ENCODE measurements at regions not wholly inside any gene's neighbourhood (a gene's known extent, or its start where the extent isn't known, plus 50 kb on each side); places are given as distances from the start of the nearest gene placed in this dataset.

DNA sequence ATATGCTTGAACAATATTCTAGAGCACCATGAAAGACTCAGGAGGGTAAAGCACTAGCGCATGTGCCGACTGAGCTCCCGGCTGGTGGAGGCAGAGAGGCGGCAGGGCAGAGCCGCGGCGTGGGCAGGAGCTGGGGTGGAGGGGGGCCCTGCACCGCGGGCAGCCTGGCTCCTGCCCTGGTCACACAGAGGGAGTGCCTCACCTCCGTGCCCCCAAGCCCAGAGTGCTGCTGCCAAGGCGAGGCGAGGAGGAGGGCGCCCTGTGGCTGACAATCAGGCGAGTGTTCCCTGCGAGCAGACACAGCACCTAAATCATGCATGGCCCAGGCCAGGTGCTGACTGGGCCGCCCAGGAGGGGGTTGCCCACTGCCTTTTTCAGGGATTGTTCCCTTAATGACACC is 105.8 kb upstream of the TNRC6C start:
- TF ChIP-seq, protein P1, sequence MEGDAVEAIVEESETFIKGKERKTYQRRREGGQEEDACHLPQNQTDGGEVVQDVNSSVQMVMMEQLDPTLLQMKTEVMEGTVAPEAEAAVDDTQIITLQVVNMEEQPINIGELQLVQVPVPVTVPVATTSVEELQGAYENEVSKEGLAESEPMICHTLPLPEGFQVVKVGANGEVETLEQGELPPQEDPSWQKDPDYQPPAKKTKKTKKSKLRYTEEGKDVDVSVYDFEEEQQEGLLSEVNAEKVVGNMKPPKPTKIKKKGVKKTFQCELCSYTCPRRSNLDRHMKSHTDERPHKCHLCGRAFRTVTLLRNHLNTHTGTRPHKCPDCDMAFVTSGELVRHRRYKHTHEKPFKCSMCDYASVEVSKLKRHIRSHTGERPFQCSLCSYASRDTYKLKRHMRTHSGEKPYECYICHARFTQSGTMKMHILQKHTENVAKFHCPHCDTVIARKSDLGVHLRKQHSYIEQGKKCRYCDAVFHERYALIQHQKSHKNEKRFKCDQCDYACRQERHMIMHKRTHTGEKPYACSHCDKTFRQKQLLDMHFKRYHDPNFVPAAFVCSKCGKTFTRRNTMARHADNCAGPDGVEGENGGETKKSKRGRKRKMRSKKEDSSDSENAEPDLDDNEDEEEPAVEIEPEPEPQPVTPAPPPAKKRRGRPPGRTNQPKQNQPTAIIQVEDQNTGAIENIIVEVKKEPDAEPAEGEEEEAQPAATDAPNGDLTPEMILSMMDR (IDR thresholded peaks at IDR 0.05; ENCODE audit: low read depth, low read length, missing input control), result no peak
- TF ChIP-seq JUND (IDR thresholded peaks at IDR 0.05) (no peak), GABPA (IDR thresholded peaks at IDR 0.05 in 1 of 2, conservative IDR thresholded peaks at IDR 0.05 in 1 of 2) (no peak), EGR1 (IDR thresholded peaks at IDR 0.05; ENCODE audit: low read depth in 2 of 2) (no peak), RXRA (IDR thresholded peaks at IDR 0.05) (no peak), HNF4G (IDR thresholded peaks at IDR 0.05) (no peak), SP1 (IDR thresholded peaks at IDR 0.05) (no peak), RAD21 (IDR thresholded peaks at IDR 0.05) (no peak), TAF1 (conservative IDR thresholded peaks at IDR 0.05) (no peak), YY1 (IDR thresholded peaks at IDR 0.05) (no peak)
- TF ChIP-seq, protein P2, sequence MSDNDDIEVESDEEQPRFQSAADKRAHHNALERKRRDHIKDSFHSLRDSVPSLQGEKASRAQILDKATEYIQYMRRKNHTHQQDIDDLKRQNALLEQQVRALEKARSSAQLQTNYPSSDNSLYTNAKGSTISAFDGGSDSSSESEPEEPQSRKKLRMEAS (IDR thresholded peaks at IDR 0.05), result no peak
- TF ChIP-seq, protein P3, sequence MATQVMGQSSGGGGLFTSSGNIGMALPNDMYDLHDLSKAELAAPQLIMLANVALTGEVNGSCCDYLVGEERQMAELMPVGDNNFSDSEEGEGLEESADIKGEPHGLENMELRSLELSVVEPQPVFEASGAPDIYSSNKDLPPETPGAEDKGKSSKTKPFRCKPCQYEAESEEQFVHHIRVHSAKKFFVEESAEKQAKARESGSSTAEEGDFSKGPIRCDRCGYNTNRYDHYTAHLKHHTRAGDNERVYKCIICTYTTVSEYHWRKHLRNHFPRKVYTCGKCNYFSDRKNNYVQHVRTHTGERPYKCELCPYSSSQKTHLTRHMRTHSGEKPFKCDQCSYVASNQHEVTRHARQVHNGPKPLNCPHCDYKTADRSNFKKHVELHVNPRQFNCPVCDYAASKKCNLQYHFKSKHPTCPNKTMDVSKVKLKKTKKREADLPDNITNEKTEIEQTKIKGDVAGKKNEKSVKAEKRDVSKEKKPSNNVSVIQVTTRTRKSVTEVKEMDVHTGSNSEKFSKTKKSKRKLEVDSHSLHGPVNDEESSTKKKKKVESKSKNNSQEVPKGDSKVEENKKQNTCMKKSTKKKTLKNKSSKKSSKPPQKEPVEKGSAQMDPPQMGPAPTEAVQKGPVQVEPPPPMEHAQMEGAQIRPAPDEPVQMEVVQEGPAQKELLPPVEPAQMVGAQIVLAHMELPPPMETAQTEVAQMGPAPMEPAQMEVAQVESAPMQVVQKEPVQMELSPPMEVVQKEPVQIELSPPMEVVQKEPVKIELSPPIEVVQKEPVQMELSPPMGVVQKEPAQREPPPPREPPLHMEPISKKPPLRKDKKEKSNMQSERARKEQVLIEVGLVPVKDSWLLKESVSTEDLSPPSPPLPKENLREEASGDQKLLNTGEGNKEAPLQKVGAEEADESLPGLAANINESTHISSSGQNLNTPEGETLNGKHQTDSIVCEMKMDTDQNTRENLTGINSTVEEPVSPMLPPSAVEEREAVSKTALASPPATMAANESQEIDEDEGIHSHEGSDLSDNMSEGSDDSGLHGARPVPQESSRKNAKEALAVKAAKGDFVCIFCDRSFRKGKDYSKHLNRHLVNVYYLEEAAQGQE (IDR thresholded peaks at IDR 0.05), result no peak

Measured in liver (tissue), 3 donors.